Choroid plexus epithelial cell (primary cell): ENCODE measurements at regions not wholly inside any gene's neighbourhood (a gene's known extent, or its start where the extent isn't known, plus 50 kb on each side); places are given as distances from the start of the nearest gene placed in this dataset.

Experiments
- DNase-seq: peaks from one replicate; pipeline ENCODE4 v3.0.0-alpha.2; 2010; ENCODE audit warnings: low read depth
- H3K4me3 ChIP-seq: 2 replicates; pipeline ENCODE4 v1.5.1; 2011; ENCODE audit warnings: low read depth, mild to moderate bottlenecking, control low read depth, low read length, moderate library complexity
- TF ChIP-seq, protein P1 (sequence below): conservative IDR thresholded peaks from 2 replicates; pipeline ENCODE4 v1.5.1; 2011; ENCODE audit warnings: low read depth, mild to moderate bottlenecking, control low read depth, inconsistent platforms, low read length, moderate library complexity

DNA sequence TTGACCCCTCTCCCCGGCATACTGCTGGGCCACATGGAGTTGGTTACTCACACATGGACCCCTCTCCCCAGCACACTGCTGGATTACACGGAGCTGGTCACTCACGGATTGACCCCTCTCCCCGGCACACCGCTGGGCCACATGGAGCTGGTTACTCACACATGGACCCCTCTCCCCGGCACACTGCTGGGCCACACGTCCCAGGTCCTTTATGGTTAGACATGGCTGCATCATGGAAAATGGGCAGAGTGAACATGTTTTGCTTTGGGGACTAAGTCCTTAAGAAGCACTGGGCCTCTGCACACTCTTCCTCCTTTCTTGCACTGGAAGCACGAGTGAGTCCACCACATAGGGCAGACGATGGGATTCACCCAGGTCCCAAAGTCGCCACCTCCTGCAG is 102.1 kb upstream of the SHH start:
- DNase-seq: no peak
- TF ChIP-seq, protein P1, sequence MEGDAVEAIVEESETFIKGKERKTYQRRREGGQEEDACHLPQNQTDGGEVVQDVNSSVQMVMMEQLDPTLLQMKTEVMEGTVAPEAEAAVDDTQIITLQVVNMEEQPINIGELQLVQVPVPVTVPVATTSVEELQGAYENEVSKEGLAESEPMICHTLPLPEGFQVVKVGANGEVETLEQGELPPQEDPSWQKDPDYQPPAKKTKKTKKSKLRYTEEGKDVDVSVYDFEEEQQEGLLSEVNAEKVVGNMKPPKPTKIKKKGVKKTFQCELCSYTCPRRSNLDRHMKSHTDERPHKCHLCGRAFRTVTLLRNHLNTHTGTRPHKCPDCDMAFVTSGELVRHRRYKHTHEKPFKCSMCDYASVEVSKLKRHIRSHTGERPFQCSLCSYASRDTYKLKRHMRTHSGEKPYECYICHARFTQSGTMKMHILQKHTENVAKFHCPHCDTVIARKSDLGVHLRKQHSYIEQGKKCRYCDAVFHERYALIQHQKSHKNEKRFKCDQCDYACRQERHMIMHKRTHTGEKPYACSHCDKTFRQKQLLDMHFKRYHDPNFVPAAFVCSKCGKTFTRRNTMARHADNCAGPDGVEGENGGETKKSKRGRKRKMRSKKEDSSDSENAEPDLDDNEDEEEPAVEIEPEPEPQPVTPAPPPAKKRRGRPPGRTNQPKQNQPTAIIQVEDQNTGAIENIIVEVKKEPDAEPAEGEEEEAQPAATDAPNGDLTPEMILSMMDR: no peak
- H3K4me3 ChIP-seq: no peak overlapping the region

DNA sequence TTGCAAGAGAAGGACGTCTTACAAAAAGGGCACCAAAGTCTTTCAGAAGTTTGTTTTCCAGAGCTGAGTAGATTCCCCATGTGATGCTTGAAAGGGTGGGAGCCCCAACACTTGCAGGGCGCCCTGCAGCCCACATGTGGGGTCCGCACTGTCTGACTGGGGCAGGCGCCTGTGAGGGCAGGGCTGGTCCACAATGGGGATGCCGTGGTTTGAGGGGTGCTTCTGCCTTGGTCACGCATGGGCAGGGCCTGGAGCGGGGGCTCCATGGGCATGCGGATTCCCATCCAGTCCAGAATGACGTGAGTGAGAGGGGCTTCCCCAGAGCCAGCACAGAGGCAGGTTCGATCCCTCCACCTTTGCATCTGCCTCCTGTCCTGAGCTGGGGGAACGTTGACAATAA is 101.5 kb upstream of the SHH start:
- DNase-seq: no peak
- H3K4me3 ChIP-seq: no peak overlapping the region
- TF ChIP-seq, protein P1: no peak

DNA sequence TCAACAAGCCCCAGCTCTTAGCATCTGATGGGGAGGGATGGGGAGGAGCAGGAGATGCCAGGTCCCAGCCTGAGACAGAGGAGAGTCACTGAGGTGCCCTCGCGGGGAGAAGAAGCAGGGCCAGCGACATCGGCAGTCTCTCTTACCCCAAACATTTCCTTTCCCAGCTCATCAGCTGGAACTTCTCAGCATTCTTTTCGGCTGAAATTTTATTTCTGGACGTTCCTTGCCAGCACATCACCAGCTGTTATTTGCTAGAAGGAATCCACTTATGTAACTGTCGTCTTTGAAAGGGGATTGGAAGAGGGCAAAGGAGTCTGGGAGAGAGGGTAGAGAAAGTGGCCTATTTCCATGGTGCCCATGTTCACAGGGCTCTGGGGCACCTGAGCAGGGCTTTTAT is 101.0 kb upstream of the SHH start:
- TF ChIP-seq, protein P1: no peak
- no peak for DNase-seq

DNA sequence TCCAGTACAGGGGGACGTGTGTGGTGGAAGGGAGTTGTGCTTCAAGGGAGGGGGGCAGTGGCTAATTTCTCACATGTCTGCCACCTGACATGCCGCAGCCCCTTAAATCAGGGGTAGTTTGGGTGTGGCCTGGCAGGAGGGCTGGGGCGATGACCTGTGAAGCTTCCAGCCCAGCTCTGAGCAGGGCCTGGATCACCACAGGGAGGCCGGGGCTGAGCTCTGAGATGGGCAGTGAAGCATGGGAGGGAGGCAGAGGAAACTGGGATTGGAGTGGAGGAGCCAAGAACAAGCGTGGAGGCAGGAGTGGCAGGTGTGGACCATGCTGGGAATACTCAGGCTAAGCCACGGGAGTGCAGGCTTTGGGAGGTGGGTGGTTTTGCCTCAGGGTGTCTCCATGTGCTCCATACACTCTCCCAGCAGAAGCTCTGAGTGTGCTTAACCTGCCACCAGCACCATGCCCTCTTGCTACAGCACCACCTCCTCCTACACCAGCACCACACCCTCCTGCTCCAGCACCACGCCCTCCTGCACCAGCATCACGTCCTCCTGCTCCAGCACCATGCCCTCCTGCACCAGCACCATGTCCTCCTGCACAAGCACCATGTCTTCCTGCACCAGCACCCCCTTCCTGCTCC is 99.3 kb upstream of the SHH start:
- no peak overlapping the region for H3K4me3 ChIP-seq
- TF ChIP-seq, protein P1: no peak
- no peak for DNase-seq

More for the DNA sequence above, 101.0 kb upstream of the SHH start:
- H3K4me3 ChIP-seq: no peak overlapping the region

DNA sequence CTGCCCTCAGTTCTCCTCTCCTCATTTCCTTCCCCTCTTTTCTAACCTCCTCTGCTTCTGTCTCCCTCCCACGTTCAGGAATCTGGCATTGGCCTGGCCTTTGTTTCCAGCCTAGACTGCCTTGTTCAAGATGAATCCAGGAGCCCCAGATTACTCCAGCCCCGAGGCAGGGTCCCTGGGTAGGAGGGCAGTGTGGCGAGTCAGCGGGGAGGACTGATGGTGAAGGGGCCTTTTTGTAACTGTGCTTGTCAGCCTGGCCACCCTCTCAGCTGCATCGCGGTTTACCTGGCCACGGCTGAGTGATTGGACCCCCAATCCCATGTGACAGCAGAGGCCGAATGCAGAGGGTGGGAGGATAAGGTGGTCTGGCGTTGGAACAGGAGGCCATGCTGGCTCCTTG is 96.1 kb upstream of the SHH start:
- DNase-seq: no peak
- TF ChIP-seq, protein P1: no peak
- no peak overlapping the region for H3K4me3 ChIP-seq

DNA sequence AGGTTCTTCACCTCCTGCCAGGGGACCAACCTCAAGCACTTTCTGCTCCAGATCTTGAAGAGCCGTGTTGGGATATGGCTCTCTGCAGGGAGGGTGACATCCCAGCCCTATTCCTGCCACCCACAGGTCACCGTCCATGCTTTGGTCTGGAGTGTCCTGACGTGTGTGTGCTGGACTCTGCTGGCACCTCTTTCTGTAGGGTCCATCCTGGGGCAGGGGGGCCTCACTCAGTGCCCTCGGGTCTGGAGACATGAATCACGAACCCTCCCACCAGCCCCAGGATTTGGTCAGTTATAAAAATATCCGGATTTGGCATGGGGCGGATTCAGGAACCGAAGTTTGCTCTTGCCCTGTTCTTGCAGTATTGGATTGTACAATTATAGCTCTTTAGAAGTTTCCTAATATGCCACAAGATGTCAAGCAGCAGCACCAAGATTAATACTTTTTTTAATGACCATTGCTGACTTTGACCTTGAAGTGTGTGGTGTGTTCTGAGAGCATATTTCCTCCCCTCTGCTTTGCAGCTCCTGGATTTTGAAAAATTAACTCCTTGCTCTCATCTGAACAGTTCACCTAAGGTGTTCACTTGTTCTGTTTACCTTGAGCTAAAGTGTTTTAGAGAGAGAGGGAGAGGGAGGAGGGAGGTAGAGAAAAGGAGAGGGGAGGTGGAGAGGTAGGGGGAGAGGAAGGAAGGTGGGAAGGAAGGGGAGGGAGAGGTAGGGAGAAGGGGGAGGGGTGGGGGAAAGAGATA is 95.4 kb upstream of the SHH start:
- no peak overlapping the region for H3K4me3 ChIP-seq
- TF ChIP-seq, protein P1: no peak
- DNase-seq: no peak

DNA sequence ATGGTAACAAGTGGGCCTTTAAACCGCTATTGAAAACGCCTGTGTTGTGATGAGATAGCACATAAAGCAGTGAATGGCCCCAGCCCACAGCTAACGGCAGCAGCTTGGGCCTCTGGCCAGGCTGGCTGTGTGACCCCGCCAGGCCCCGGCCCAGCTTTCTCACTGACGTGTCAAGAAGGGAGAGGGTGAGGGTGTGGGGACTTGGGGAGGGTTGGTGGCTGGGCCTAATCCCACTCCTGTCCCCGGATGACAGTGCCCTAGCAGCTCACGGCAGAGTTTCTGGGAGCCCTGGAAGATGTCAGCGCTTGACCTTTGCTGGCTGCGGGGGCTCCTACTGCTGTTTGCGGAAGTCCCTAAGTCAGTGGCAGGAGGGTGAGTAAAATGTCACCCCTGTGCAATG is 88.9 kb upstream of the SHH start:
- no peak overlapping the region for H3K4me3 ChIP-seq
- TF ChIP-seq, protein P1: no peak
- DNase-seq: no peak
